ENCODE measurements at regions not wholly inside any gene's neighbourhood (a gene's known extent, or its start where the extent isn't known, plus 50 kb on each side); places are given as distances from the start of the nearest gene placed in this dataset.

GRCh38 chr12:92550661-92551060 is 152.1 kb upstream of the PLEKHG7 start:
- ATAC-seq: no peak
- TF ChIP-seq ZFP30 (CRISPR knock-in tag; IDR thresholded peaks at IDR 0.05): no peak
- no peak for TF ChIP-seq ESRRG (CRISPR knock-in tag; IDR thresholded peaks at IDR 0.05)

GRCh38 chr12:92550254-92550653 is 152.5 kb upstream of the PLEKHG7 start:
- no peak for ATAC-seq
- no peak for TF ChIP-seq POU6F1 (CRISPR knock-in tag; IDR thresholded peaks at IDR 0.05; ENCODE audit: borderline replicate concordance, low read depth)
- no peak for TF ChIP-seq BACH2 (CRISPR knock-in tag; IDR thresholded peaks at IDR 0.05; ENCODE audit: borderline replicate concordance)

GRCh38 chr12:92549516-92549915 is 153.3 kb upstream of the PLEKHG7 start:
- TF ChIP-seq PATZ1 (CRISPR knock-in tag; IDR thresholded peaks at IDR 0.05; ENCODE audit: borderline replicate concordance) (no peak), ESRRG (CRISPR knock-in tag; IDR thresholded peaks at IDR 0.05) (no peak), ZC3H10 (CRISPR knock-in tag; IDR thresholded peaks at IDR 0.05) (no peak), RARB (CRISPR knock-in tag; IDR thresholded peaks at IDR 0.05) (no peak), PPARA (CRISPR knock-in tag; IDR thresholded peaks at IDR 0.05; ENCODE audit: borderline replicate concordance) (no peak), ZNF70 (CRISPR knock-in tag; IDR thresholded peaks at IDR 0.05) (no peak), TCF4 (CRISPR knock-in tag; IDR thresholded peaks at IDR 0.05; ENCODE audit: borderline replicate concordance) (no peak), ZFP30 (CRISPR knock-in tag; IDR thresholded peaks at IDR 0.05) (no peak), BACH2 (CRISPR knock-in tag; IDR thresholded peaks at IDR 0.05; ENCODE audit: borderline replicate concordance) (no peak), ZNF8 (CRISPR knock-in tag; IDR thresholded peaks at IDR 0.05) (no peak), TSHZ2 (CRISPR knock-in tag; IDR thresholded peaks at IDR 0.05) (no peak), OSR1 (CRISPR knock-in tag; IDR thresholded peaks at IDR 0.05) (no peak), CSRNP3 (CRISPR knock-in tag; IDR thresholded peaks at IDR 0.05) (no peak), ISL1 (CRISPR knock-in tag; IDR thresholded peaks at IDR 0.05) (no peak), TOX (CRISPR knock-in tag; IDR thresholded peaks at IDR 0.05; ENCODE audit: borderline replicate concordance) (no peak), SNAI2 (CRISPR knock-in tag; IDR thresholded peaks at IDR 0.05) (no peak)

GRCh38 chr12:92547906-92548305 is 154.9 kb upstream of the PLEKHG7 start:
- no peak for ATAC-seq
- TF ChIP-seq ZNF8 (CRISPR knock-in tag; IDR thresholded peaks at IDR 0.05): no peak
- no peak for TF ChIP-seq PPARA (CRISPR knock-in tag; IDR thresholded peaks at IDR 0.05; ENCODE audit: borderline replicate concordance)
- no peak for TF ChIP-seq TSHZ2 (CRISPR knock-in tag; IDR thresholded peaks at IDR 0.05)
- TF ChIP-seq SNAI2 (CRISPR knock-in tag; IDR thresholded peaks at IDR 0.05): no peak
- TF ChIP-seq ISL1 (CRISPR knock-in tag; IDR thresholded peaks at IDR 0.05): no peak
- TF ChIP-seq PATZ1 (CRISPR knock-in tag; IDR thresholded peaks at IDR 0.05; ENCODE audit: borderline replicate concordance): no peak
- no peak for TF ChIP-seq ZFP3 (CRISPR knock-in tag; IDR thresholded peaks at IDR 0.05)
- no peak for TF ChIP-seq CREB5 (CRISPR knock-in tag; IDR thresholded peaks at IDR 0.05; ENCODE audit: low read depth)
- TF ChIP-seq ZNF70 (CRISPR knock-in tag; IDR thresholded peaks at IDR 0.05): no peak
- TF ChIP-seq ESRRG (CRISPR knock-in tag; IDR thresholded peaks at IDR 0.05): no peak
- no peak for TF ChIP-seq TOX (CRISPR knock-in tag; IDR thresholded peaks at IDR 0.05; ENCODE audit: borderline replicate concordance)
- no peak for TF ChIP-seq POU6F1 (CRISPR knock-in tag; IDR thresholded peaks at IDR 0.05; ENCODE audit: borderline replicate concordance, low read depth)
- TF ChIP-seq RARB (CRISPR knock-in tag; IDR thresholded peaks at IDR 0.05): no peak
- TF ChIP-seq ZFP30 (CRISPR knock-in tag; IDR thresholded peaks at IDR 0.05): no peak

More at GRCh38 chr12:92549516-92549915, 153.3 kb upstream of the PLEKHG7 start:
- no peak for ATAC-seq

Data from SK-N-SH treated with all-trans-retinoic acid at 6 μM for 48 hours (cell line).